GM12873 (cell line): ENCODE measurements at regions not wholly inside any gene's neighbourhood (a gene's known extent, or its start where the extent isn't known, plus 50 kb on each side); places are given as distances from the start of the nearest gene placed in this dataset.

ENCODE experiments used
- TF ChIP-seq, protein P1 (sequence below): IDR thresholded peaks from 2 replicates; pipeline ENCODE4 v1.5.1; 2012; ENCODE audit warnings: low read depth, mild to moderate bottlenecking, moderate library complexity, low read length, control low read depth; ENCODE audit not compliant: insufficient read depth; ENCODE audit errors: missing control alignments

DNA sequence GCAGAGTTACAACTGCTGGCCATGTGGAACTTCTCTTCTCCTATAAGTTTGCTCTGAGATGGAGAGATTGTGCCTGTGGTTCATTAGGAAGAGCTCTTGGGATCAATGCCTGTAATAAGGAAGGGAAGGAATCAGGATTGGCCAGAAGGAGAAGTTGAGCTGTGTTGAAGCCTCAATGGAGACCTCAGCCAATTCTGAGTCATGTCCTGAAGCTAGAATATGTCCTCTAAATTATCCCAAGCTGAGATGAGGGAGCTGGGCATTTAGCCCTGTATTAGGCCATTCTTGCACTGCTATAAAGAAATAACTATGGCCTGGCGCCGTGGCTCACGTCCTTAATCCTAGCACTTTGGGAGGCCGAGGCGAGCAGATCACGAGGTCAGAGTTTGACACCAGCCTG is 85.4 kb upstream of the DHX15 start:
- TF ChIP-seq, protein P1, sequence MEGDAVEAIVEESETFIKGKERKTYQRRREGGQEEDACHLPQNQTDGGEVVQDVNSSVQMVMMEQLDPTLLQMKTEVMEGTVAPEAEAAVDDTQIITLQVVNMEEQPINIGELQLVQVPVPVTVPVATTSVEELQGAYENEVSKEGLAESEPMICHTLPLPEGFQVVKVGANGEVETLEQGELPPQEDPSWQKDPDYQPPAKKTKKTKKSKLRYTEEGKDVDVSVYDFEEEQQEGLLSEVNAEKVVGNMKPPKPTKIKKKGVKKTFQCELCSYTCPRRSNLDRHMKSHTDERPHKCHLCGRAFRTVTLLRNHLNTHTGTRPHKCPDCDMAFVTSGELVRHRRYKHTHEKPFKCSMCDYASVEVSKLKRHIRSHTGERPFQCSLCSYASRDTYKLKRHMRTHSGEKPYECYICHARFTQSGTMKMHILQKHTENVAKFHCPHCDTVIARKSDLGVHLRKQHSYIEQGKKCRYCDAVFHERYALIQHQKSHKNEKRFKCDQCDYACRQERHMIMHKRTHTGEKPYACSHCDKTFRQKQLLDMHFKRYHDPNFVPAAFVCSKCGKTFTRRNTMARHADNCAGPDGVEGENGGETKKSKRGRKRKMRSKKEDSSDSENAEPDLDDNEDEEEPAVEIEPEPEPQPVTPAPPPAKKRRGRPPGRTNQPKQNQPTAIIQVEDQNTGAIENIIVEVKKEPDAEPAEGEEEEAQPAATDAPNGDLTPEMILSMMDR, result no peak

DNA sequence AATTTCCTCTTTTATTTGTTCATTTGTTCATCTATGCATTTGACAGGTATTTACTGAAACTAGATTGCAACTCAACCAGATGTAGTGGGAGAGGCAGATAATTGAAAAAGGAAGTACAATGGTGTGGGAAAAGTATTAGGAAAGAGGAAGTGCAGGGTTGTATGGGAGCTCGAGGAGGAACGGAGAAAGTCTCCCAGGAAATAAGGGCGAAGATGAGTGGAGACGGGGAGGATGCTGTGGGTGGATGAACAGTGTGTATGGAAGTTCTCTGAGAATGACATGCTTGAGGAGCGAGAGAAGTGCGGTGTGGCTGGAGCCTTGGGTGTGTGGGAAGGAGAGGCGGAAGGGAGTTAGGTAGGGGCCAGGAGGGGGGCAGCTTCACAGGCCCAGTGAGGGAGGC is 87.5 kb upstream of the DHX15 start:
- TF ChIP-seq, protein P1, result no peak

DNA sequence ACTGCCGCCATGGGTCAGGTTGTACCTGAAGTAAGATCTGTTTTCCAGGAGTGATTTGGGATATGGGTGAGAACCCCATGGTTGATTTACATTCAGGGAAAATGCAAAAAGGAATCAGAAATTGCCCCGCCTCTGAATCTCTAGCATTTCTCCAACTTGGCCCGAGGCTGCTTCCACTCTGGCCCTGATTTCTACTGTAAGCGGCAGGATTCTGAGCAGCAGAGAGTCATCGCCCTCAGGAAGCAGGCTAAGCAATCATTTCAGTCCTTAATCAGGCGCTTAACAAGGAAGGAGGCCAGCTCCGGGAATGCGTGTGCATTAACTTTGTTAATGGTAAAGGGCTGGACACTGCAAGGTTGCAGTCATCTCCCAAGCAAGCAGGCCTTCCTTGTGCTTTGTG is 88.5 kb upstream of the DHX15 start:
- TF ChIP-seq, protein P1, result no peak

DNA sequence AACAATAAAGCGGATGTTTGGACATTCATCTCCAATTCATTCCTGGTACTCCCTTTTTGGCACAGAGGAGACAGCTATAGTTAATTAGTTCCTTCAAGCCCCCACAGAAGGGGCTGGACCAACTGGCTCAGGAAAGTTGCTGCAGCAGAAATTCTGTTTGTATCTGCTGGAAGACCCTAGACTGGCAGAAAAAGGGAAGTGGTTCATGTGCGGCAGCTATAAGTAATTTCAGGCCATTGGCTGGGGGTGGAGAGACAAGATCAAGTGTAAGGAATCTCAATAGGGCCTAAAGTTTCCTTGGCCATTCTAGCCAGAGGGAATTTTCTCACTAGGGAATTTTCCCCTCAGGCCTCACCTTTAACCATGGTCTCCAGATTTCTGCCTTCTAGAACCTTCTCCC is 89.9 kb upstream of the DHX15 start:
- TF ChIP-seq, protein P1, result no peak

DNA sequence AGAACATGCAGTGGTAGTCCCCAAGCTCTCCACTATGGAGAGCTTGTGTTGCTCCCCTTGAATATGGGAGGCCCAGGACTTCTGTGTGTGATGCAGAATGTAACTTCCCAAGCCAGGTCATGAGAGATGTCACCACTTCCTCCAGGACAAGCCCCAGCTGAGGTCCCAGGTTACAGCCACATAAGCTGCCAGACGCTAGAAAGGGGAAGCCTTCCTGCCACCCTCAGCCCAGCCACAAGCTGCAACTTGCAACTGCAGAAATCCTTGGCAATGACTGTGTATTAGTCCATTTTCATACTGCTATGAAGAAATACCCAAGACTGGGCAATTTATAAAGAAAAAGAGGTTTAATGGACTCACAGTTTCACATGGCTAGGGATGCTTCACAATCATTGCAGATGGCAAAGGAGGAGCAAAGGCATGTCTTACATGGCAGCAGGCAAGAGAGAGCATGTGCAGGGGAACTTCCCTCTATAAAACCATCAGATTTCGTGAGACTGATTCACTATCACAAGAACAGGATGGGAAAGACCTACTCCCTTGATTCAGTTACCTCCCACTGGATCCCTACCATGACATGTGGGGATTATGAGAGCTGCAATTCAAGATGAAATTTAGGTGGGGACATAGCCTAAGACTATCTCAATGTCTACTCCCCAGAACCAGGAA is 91.5 kb upstream of the DHX15 start:
- TF ChIP-seq, protein P1, result no peak

DNA sequence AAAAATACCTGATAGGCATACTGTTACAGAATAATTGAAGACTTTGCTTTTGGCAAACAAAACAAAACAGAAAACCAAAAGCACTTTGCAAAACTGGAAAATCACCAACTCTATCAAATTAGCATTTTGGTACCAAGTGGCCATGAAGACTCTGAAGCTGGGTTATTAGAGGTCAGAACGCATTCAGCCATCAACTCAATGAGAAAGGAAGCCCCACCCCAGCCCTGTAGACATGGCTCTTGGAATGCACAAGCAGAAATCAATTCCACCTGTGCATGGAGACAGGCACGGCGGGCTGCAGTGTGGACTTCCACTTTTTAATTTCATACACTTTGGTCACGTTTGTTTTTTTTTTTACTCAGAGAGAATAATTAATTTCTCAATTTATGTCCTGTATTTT is 93.6 kb upstream of the DHX15 start:
- TF ChIP-seq, protein P1, result no peak

DNA sequence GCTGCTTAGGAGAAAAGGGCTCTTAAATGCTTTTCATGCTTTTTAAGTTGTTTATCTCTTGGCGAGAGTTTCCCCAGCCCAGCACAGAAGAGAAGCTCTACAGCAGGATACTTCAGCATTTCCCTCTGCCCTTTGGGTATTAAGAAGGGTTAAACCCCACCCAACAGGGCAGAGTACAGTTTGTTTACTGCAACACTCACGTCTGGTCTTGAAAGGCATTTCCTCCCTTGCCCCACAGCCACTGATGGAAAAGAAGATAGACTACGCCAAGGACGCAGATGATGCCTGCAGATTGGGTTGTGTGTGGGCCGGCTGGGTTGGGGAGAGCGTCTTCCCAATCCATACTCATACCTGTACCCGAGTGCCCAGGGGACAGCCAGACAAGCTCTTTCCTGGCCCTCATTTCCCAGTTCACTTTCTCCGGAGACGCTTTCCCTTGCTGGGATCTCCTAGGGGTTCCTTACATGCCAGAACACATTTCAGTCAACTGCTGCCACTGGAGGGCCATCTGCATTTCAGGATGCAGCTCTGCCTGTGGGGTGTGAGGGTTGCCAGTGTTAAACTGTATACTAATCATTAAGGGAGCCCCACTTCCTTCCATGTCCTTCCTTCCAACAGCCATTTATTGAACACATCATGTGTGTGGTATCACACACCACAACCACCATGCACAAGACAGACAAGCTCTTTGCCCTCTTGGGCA is 96.5 kb upstream of the DHX15 start:
- TF ChIP-seq, protein P1, result no peak
